Ureter (tissue), 1 donor: ENCODE measurements at regions not wholly inside any gene's neighbourhood (a gene's known extent, or its start where the extent isn't known, plus 50 kb on each side); places are given as distances from the start of the nearest gene placed in this dataset.
A peak's percentile ranks its signal among the peaks of the same experiment; 100 is the strongest.

Source experiments
- DNase-seq: peaks from one replicate; pipeline ENCODE4 v3.0.0-alpha.2; 2020; ENCODE audit warnings: low spot score
- donor health status: DM: yes; HTN: yes; CAD: no.

DNA sequence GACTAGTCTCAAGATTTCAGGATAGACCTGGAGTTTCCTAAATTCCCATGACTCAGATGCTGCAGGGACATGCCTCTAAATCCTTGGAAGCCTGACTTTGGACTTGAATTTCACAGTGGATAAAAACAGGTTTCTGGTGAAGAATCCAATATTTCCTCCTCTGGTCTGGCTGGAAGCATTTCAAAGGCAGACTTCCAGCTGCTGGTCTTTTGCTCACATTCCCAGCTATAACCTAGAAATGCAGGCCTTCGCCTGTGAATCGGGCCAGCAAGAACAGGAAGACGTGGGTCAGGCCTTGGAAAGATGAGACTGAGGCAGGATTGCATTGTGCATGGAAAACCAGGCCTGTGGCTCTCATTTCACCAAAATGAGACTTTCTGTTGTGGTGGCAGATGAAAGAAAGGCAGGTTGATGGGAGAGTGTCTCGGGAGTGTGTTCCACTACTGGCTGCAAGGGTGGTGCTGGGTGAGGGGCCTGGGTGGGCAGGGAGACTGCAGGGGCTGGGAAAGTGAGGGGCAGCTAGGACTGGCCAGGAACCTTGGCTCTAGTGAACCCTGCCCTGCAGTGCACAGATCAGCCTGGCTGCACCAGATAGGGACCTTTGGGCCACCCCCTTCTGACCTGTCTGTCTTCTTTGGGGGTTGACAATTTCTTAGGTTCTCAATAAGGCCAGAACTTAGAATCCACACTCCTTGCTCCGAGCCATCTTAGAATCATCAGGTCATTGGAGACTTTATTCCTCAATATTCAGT lies 488.8 kb upstream of the MKI67 start:
- DNase-seq: no peak

DNA sequence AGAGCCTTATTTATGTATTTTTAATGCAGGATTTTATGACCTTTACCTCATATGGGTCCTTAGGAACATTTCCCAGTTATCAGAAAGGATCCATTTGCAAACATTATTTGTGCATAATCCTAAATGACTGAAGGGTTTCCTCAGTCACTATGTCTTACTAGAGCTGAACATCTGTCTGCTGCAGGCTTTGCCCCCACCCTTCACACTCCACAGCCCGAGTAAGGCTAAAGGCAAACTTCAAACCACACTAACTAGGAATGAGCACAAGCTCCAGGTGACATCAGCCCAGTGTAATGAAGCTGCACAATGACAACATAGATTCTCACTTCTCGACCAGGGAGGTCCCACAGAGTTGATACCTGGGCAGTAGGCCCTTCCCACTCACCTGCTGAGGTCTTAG lies 491.3 kb upstream of the MKI67 start:
- DNase-seq: no peak

DNA sequence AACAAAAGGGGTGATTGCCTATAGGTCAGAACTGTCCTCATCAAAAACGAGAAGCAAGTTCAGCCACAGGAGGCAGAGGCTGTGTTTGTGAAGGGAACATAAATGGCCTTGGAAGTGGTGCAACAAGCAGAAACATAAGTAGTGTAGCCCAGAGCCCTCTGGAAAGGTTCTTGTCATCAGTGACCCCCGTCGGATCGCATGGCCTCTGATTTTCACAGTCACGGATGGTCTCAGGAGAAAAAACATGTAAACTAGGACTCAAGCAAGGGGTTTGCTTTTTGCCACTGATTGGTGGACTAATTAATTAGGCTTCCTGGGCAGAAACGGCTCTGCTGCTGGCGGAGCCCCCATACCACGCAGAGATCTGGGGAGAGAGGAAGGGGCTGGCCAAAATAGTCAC lies 496.5 kb upstream of the MKI67 start:
- DNase-seq: no peak

DNA sequence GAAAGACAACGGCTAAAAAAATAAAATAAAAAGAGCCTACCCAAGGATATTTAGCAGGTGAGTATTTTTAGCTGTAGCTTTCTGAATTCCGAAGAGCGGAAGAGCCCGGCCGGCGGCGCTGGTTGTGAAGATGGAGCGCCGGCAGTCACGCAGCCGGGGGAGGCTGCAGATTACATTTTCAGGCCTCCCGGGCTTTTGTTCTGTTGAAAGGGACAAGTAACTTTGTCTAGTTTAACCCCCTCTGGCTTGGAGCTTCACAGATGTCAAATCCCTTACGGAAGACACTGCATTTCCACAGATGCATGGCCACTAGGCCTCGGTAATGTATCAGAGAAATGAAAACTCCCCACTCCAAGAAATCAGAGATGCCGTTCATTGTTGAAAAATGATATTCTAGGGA lies 497.6 kb upstream of the MKI67 start:
- DNase-seq: no peak

DNA sequence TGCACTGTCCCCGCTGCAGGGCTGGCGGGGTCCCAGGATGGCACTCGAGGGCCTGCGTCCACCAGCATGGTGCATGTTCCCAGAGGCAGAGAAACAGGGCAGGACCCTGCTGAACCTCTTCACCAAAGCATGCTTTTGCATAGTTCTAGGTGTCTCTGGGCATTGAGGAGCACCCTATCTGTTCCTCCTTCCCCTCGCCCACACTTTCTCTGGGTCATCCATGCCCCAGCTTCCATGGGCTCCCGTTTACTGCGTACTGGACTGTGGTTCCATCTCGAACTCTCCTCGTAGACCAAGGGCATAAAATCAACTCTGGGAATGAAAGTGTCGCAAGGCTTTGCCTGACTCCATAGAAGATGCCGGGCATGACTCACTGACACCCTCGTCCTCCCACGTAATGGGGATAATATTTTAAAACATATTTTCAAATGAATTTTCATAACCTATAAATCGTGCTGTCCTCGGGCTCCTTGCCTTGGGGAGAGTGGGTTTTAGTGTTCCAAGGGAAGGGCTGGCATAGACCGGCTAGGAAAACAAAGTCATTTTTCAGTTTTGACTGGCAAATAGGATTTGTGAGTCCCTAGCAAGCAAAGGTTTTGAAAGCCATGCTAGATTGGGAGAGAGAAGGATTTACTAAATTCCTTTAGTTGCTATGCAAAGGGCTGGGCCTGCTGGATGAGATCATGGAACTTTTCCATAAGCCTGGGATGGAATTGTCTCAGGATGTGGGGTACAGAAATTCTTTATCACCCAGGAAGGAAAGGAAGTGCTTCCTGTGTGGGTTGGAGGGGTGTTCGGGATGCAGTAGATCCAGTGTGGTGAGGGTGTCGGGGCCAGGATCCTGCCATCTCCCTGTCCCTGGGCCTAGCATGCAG lies 498.7 kb upstream of the MKI67 start:
- DNase-seq: no peak

DNA sequence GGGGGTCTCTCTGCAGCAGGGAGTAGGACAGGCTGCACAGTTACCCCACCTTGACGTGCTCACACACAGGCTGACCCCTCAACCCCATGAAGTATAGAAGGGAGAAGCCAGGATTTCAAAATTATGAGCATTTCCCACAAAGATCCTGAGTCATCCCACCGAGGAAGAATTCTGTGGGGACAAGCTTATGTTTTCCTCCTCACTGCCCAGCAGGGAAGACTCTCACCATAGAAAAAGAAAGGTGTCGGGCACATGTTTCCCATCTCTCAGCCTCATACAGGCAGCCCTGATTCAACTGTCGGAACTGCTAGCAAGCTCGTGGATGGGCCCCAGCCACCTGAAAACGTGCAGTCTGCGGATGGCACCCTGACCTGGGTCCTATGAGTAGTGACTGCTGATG lies 499.7 kb upstream of the MKI67 start:
- DNase-seq: no peak

DNA sequence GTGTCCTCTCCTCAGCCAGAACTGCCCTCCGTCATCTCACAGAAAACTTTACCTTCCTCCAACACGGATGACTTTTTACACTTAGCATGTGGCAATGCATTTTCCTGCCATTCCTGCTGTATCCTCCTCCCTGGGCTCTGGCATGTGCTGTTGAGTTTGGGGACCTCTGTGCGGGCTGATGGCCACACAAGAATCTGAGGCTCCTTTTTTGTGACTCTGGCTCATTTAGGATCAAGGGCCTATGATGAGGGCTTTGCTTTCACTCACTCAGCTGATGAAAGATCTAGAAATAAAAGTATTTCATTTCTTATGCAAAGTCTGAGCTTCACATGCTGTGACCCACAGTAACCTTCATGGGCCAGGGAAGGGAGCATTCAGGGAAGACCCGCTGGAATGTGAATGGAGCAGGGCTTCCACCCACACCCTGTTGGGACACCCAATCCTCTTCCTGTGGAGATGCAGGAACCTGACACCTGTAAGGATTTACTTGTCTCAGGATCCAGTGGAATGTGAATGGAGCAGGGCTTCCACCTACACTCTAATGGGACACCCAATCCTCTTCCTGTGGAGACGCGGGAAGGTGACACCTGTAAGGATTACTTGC lies 500.3 kb upstream of the MKI67 start:
- DNase-seq: no peak

DNA sequence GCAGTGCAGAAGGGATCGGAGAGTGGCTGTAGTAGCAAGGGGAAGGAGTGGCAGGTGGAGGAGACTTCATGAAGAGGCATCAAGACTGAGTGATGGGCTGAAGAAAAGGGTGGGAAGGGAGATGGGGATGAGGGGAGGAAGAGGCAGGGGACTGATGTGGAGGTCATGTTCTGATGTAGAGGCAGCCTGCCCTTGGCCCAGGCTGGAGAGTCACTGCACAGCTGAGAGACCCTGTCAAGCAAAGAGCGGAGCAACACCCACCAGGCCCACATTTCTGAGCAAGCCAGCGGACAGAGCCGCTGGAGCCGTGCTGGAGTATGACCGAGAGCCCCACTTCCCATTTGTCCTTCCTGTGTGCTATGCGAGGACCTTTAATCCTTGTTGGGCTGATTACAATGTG lies 501.6 kb upstream of the MKI67 start:
- DNase-seq: no peak

DNA sequence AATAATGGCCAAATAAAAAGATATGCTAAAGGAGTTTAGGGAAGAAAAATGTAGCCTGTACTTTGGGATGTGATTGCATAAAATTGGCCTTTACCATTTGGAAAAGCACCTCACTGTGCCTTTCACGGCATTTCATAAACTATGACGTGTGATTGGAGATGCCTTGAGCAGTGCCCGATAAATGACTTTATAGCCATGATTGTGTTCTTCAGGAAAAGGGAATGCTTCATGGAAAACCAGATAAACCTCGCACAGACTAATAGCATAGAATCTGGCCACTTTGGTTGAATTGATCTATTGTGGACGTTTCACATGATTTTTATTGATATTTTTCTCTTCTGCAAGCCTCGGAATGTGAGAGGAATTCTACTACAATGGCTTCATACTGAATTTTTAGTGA lies 502.0 kb upstream of the MKI67 start:
- DNase-seq: no peak

DNA sequence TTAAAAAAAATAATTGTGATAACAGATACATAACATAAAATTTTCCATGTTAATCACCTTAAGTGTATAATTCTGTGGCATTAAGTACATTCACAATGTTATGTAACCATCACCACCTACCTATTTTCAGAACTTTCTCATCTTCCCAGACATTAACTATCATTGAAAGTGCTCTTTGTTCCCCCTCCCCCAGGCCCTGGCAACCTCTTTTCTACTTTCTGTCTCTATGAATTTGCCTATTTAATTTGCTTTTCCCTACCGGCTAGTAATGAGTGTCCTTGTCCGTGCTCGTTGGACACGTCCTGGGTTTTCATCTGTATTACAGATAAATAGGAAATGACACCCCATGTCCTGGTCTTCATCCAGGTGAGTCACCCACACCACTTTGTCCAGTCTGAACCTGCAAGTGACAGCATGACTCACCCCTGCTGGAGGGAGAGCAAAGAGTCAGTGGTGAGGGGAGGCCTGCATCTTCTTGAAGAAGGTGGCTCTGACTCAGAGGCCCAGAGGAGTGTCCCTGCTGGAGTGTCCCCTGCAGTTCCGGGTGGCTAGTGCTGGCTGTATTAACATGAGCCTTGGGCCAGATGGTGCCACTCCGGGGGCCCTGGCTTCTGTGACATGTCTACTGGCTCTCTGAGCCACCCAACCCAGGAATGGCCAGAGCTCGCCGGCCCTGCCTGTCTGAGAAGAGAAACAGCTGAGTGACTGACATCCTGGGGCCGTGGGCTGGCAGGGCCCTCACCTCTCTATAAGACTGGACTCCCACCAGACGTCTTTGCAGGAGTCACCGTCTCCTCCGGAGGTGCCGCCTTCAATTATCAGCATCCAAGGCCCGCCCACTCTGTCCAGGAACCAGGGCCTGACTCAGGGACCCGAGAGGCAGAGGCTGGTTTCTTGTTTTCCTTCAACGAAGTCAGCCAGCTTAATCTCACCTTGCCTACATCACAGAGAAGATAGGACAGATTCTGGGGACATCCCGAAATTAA lies 503.2 kb upstream of the MKI67 start:
- DNase-seq: peak; percentile 79

DNA sequence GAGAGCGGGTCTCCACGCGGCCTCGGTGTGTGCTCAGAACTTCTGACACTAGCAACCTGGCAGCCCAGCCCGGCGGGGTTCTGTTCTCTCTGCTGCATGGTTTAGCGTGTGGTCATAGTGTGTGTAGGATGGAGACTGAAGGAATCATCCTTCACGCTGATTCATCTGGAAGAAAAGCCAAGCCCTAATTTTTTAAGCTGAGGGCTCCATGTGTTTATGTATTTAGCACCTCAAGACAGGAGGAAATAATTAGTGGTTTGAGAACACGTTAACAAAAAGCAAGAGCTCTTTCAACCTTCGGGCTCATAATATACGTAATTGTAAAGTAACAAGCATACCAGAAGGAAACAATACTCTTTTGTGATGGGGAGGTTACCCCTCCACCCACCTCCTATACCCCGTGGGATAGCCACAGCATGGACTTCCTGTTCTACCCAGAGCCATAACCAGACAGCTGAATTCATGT lies 504.6 kb upstream of the MKI67 start:
- no peak for DNase-seq

DNA sequence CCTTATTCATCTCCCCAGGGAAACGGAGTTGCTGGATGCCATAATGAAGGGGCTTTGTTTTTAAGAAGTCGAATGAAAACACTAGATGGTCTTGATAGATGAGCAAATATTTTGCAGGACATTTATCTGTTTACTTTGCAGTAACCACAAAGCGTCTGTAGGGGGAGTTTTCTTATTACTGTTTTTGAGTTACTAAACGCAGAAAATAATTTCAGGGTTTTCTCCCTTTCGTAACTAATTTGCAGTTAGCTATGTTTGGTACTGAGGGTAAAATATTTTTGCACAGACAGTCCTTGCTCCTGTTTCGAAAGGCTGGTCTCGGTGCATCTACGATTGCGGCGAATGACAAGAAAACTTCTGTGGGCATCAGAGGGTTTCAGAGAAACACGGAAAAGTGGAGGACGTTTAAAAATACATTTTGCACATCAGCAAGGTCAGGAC lies 505.6 kb upstream of the MKI67 start:
- no peak for DNase-seq

DNA sequence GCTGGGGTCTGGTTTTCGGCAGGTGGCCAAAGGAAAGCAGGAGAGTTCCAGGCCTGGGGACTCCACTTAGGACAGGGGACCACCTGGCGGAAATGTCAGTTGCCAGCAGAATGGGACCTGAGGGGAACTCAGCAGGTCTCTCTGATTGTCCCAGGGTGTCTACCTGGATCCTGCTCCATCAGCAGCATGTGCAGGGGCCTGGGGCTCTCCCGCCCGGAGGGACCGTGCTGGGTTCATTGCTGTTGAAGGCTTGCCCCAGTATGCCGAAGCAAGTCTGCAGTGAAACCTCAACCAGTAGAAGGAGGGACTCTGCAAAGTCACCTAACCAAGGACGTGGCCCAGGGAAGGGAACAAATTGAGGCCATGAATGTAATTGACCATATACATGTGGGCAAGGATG lies 506.5 kb upstream of the MKI67 start:
- no peak for DNase-seq

DNA sequence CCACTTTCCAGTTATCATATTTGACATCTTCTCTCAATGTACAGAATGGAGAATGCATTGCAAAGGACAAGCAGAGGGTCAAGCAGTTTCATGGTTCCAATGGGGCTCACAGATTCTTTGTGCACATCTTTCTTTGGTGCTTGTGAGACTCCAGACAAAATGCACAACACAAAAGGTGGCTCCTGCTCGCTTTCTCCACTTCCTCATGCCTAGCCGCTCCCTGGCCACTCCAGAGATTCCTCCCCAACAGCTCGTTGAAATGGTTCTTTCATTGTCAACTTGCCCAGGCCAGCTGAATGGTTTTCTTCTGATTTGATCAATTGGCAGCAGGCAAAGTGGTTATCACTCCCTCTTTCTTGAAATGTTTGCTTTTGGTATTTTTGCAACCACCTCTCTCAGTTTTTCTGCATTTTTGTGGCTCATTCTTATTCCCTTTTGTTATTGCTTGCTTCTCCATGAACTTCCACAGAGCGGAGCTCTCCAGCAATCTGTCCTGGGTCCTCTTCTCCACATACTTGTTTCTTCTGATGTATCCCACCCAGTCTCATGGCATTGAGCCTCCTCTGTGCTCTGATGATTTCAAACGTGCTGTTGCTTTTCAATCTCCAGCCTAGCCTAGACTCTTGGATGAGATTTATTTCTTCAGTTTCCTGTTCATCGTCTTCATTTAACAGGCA lies 507.8 kb upstream of the MKI67 start:
- no peak for DNase-seq

DNA sequence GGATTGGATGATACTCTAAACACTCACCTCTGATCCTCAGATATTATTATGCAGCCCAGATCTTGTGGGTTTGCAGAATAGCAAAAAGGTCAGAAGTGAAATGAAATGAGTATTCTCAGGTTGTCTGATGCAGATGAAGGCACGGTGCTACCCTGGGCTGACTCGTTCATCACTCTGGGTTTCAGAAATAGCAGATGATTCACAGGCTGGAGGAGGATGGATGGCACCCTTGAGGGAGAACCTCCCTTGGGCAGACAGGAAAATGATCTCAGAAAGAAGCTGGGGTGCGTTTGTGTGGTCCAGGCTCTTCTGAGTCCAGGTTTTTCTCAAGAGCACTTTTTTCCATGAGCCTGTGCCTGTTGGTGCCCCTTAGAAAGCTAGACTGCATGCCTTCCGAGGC lies 515.8 kb upstream of the MKI67 start:
- DNase-seq: no peak

DNA sequence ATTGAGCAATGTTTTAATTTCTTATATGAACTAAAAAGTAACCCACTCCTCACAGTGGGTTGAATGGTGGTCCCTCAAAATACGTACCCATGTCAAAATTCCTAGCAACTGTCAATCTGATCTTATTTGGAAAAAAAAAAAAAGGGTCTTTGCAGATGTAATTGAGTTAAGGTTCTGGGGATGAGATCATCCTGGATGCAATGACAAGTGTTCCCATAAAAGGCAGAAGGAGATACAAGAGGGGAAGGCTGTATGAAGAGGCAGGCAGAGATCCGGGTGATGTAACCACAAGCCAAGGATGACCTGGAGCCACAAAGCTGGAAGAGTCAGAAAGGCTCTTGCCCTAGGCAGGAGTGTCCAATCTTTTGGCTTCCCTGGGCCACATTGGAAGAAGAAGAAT lies 516.3 kb upstream of the MKI67 start:
- no peak for DNase-seq

DNA sequence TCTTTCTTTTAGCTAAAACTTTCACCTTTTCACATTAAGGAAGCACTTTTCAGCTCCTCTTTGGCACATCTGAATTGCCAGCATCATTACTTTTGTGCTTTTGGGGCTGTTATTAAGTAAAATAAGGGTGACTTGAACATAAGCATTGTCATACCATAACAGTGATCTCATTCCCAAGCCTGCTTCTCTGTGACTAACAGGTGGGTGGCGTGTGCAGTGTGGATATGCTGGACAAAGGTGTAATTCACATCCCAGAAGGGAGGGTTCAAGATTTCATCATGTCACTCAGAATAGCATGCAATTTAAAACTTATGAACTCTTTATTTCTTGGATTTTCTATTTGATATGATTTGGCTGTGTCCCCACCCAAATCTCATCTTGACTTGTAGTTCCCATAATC lies 517.4 kb upstream of the MKI67 start:
- DNase-seq: no peak

DNA sequence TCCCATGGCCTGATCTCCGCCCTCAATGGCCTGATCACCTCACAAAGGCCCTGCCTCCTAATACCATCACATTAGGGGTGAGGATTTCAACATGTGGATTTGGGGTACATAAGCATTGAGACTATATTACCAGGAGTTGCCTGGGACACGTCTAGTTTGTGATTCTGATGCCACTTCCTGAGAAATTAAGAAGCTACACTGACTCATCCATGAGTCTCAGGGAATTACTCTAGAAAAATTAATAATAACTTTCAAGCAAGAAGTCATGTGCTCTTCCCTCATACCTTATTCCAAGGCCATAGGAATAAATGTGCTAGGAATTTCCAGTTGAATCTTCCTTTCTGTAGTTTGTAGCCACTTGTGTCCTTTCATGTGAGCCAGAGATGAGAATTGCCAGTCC lies 519.3 kb upstream of the MKI67 start:
- no peak for DNase-seq

DNA sequence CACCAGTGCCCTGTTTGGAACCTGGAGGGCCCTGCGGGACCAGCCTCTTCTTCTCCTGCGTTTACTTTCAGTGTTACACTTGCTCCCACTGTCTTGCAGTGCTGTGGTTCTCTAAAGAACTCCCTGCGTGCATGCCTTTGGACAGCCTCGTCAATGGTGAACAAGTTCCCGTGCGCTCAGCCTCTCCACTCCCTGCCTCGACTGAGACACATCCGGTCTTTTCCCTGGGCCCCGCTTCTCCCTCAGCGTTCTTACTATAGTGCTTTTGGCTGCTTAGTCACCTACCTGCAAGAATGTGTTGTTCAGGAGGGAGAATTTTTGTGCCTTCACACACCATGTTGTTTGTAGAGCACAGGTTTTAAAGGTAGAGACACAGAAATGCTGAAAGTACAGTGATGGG lies 520.7 kb upstream of the MKI67 start:
- no peak for DNase-seq

DNA sequence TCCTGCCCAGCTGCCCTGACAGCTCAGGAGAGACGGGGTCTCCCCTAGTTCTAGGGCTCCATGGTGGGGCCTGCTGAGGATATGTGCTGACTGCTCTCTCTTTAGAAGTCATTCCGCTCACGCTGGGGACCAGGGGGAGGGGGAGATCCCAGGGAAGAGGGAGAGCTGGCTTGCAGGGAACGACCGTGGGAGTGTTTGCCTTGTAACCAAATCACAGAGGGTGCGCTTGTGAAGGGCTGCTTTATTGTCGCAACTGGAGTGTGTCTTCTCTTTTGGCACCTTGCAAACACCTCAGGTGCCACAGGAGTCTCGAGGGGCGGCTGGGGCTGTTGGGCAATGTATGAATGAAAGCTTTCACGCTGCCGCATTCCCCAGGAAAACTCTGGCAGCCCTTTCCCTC lies 531.3 kb upstream of the MKI67 start:
- DNase-seq: no peak

DNA sequence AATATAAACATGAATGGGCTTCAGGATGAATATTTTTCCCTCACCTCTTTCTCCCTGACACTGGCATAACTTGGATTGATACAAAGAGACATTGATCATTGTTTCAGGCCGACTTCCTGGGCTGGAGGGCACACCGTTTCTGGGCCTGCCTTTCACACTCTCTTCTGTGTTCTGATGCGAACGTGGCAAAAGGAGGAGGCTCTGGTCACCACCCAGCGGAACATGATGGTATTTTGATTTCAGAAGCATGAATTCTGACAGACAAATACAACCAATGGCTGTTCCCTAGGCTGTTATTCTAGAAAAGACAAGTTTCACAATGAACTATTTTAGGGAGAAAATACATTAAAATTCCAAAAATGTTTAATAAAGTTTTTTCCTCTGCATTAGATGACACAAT lies 534.5 kb upstream of the MKI67 start:
- DNase-seq: no peak
